ENCODE measurements at regions not wholly inside any gene's neighbourhood (a gene's known extent, or its start where the extent isn't known, plus 50 kb on each side); places are given as distances from the start of the nearest gene placed in this dataset.
"Not testable (repeated sequence)": the region's sequence is repeated elsewhere in the genome, so short reads cannot be mapped to it uniquely, and the experiment has no call there.

DNA sequence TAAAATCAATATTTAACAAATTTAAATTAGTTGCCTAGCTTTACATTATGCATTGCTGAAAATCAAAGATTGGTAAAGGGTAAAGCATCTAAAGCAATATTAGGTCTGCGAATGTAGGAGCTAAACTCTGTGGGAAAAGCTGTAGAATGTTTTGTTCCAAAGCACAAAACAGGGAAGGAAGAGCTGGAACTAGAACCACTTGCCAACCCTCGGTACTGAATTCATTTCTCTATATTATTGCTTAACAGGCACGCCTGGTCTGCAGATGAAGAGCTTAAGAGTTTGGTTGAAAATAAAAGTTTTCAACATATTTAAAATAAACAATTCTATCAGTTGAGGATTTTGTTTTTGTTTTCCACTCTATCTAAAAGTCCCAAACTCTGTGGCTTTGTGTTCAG, 1252.8 kb upstream of the SEL1L start:
- H3K4me1 ChIP-seq: no peaks in the 10 kb centered on the region
- TF ChIP-seq, protein P1, sequence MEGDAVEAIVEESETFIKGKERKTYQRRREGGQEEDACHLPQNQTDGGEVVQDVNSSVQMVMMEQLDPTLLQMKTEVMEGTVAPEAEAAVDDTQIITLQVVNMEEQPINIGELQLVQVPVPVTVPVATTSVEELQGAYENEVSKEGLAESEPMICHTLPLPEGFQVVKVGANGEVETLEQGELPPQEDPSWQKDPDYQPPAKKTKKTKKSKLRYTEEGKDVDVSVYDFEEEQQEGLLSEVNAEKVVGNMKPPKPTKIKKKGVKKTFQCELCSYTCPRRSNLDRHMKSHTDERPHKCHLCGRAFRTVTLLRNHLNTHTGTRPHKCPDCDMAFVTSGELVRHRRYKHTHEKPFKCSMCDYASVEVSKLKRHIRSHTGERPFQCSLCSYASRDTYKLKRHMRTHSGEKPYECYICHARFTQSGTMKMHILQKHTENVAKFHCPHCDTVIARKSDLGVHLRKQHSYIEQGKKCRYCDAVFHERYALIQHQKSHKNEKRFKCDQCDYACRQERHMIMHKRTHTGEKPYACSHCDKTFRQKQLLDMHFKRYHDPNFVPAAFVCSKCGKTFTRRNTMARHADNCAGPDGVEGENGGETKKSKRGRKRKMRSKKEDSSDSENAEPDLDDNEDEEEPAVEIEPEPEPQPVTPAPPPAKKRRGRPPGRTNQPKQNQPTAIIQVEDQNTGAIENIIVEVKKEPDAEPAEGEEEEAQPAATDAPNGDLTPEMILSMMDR (IDR thresholded peaks at IDR 0.05): no peak
- no peaks in the 10 kb centered on the region for H3K36me3 ChIP-seq
- H3K4me3 ChIP-seq: no peak overlapping the region
- DNase-seq (no peak), ATAC-seq (no peak)
- no peaks in the 10 kb centered on the region for H3K27me3 ChIP-seq
- intact Hi-C loops (cut with DNase I): no loop called here
- H3K9me3 ChIP-seq: no peaks in the 10 kb centered on the region
- no peak overlapping the region for H3K27ac ChIP-seq

DNA sequence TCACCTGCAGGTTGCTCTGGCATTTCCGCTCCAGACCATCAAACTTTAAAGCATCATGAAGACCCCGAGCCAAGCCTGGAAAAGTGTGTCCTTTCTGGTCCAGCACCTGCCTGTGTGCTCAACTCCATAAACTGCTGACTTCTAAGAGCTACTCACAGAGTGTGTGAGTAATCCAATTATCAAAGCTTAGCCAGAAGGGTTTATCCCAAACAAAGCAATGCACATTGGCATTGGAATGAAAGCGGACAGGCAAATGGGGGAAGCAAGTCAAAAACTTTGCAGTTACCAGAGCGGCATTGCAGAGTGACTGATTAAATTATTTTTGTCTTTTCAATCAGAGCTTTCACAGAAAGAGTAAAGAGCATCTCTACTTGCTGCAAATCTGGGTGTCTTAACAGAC, 1262.4 kb upstream of the SEL1L start:
- Histone ChIP-seq H3K9me3 (no peaks in the 10 kb centered on the region), H3K4me3 (no peak overlapping the region), H3K4me1 (no peaks in the 10 kb centered on the region), H3K27ac (no peak overlapping the region), H3K36me3 (no peaks in the 10 kb centered on the region), H3K27me3 (no peaks in the 10 kb centered on the region)
- ATAC-seq (no peak), DNase-seq (no peak)
- TF ChIP-seq, protein P1 (IDR thresholded peaks at IDR 0.05): no peak
- intact Hi-C loops (cut with DNase I): no loop called here

DNA sequence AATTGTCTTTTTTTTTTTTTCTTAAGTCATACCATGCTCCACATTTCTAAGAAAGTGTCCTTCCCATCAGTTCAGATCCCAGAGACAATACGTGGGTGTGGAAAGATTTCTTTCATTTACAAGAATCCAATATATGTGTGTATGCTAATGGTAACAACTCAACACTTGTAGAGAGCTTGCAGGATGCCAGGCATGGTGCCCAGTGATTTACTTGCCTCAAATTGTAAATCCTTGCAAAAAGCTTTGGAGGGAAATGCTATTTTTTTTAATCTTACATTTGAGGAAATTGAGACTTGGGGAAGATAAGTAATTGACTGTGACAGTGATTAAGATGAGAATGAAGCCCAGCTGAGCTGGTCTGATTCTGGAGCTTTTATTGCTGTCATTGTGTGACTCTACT, 1264.6 kb upstream of the SEL1L start:
- no peaks in the 10 kb centered on the region for H3K27me3 ChIP-seq
- no peak for ATAC-seq
- no peak for DNase-seq

DNA sequence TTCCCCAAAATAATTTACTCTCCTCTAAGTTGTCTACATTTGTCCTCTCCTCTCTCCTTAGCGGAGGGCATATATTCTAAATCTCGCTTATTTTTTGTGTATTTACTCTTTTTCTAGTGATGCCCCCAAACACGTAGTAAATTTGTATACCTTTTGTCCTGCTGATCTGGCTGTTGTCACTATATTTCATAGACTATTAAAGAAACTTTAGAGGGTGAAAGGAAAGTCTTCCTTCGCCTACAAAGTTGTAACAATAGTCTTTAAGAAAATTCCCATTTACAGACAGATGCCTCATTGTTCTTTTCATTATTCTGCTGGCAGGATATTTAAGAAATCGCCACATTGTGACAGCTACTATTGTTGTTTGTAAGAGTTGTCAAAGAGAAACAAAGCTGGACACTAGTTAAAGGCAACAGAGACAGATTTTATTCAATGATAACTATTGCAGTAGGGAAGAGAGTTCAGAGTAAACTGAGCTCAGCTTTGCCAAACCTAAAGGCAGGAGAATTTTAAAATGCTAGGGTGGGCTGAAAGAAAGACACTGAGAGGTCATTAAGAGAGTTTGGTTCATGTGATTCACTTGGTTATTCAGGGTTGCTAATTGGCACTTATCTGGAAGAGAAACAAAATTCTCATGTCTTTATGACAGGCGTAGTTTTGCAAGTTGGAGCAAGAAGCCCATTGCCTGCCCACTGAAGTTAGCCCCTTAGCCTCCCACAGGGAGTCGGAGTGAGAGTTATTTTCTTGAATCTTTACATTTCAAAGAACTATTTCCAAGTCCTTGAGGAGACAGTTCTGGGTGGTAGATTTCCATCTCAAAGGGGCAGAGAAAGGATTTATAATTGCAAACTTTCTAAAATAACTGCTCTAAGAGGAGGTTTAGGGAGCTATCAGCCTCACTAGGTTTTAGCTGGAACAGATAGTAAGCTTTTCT, 1272.5 kb upstream of the SEL1L start:
- Histone ChIP-seq H3K9me3 (no peaks in the 10 kb centered on the region), H3K4me3 (no peak overlapping the region), H3K4me1 (no peaks in the 10 kb centered on the region), H3K27ac (no peak overlapping the region), H3K36me3 (no peaks in the 10 kb centered on the region), H3K27me3 (no peaks in the 10 kb centered on the region)
- intact Hi-C loops (cut with DNase I): no loop called here
- DNase-seq (no peak), ATAC-seq (no peak)
- TF ChIP-seq, protein P1 (IDR thresholded peaks at IDR 0.05): no peak

More for the DNA sequence above, 1264.6 kb upstream of the SEL1L start:
- no peak overlapping the region for H3K27ac ChIP-seq
- no peaks in the 10 kb centered on the region for H3K4me1 ChIP-seq
- no peaks in the 10 kb centered on the region for H3K9me3 ChIP-seq
- TF ChIP-seq, protein P1 (IDR thresholded peaks at IDR 0.05): no peak
- H3K4me3 ChIP-seq: no peak overlapping the region
- H3K36me3 ChIP-seq: no peaks in the 10 kb centered on the region
- intact Hi-C loops (cut with DNase I): no loop called here

DNA sequence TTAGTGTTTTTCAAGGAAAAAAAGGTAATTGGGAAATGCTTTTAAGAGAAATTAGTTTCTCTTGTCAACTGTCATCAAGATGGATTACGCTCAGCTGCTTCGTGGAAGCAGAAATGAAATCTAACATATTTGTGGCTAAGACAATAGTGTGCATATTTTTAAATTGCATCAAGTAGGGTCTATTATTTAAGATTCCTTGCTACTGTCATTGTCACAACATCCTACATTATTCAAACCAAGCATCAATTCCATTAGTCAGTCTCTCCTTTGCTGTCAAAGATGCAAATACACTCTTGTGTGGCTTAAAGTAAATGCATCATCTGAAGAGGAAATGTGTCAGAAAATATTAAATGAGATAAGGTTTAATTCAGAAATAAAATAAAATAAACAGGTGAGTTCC, 1277.6 kb upstream of the SEL1L start:
- no peaks in the 10 kb centered on the region for H3K4me1 ChIP-seq

DNA sequence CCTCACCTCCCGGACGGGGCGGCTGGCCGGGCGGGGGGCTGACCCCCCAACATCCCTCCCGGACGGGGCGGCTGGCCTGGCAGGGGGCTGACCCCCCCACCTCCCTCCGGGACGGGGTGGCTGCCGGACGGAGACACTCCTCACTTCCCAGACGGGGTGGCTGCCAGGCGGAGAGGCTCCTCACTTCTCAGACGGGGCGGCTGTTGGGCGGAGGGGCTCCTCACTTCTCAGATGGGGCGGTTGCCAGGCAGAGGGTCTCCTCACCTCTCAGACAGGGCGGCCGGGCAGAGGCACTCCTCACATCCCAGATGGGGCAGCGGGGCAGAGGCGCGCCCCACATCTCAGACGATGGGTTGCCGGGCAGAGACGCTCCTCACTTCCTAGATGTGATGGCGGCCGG, 1280.7 kb upstream of the SEL1L start:
- H3K36me3 ChIP-seq; H3K27ac ChIP-seq; H3K27me3 ChIP-seq; ATAC-seq; DNase-seq; H3K4me3 ChIP-seq; H3K9me3 ChIP-seq; intact Hi-C loops (cut with DNase I); H3K4me1 ChIP-seq: not testable (repeated sequence)

More for the DNA sequence above, 1277.6 kb upstream of the SEL1L start:
- TF ChIP-seq, protein P1 (IDR thresholded peaks at IDR 0.05): no peak
- H3K27me3 ChIP-seq: no peaks in the 10 kb centered on the region
- no peak overlapping the region for H3K4me3 ChIP-seq
- H3K36me3 ChIP-seq: no peaks in the 10 kb centered on the region
- H3K9me3 ChIP-seq: no peaks in the 10 kb centered on the region
- DNase-seq (no peak), ATAC-seq (no peak)
- intact Hi-C loops (cut with DNase I): no loop called here
- H3K27ac ChIP-seq: no peak overlapping the region
